K562 (cell line): ENCODE measurements at regions not wholly inside any gene's neighbourhood (a gene's known extent, or its start where the extent isn't known, plus 50 kb on each side); places are given as distances from the start of the nearest gene placed in this dataset.

Experiments
- ATAC-seq: fragments of 200-7000 bp; cut with Tn5 transposase; 3 replicates; pipeline ENCODE4 v1.9.1; 2020; ENCODE audit warnings: moderate library complexity
- BruUV-seq: library from RNA; stranded (reverse); fragments of 400-500 nt; replicated peaks from 2 replicates; lab custom pipeline; 2021; lab: Mats Ljungman, UMichigan
- CTCF ChIA-PET: fragments of 300-600 bp; formaldehyde crosslinking; extraction: SDS; loops from one replicate; lab custom pipeline; 2021; ENCODE audit warnings: low intra/inter-chr PET ratio; lab: Yijun Ruan, JAX
- POLR2A ChIA-PET: fragments of 300-600, 350-650 bp; sonication (Branson Sonifier 250); formaldehyde crosslinking; extraction: SDS; loops from one replicate; lab custom pipeline; 2021; ENCODE audit warnings: antibody characterized with exemption, inconsistent platforms; lab: Yijun Ruan, JAX
- DNase-seq, 4 experiments: peaks; one replicate each; pipeline versions ENCODE4 v3.0.0 to v3.0.0-alpha.2; 2011 to 2018; ENCODE audit warnings: low spot score in 3 of 4, mixed read lengths in 3 of 4; ENCODE audit errors: extremely low read depth in 1 of 4
- FAIRE-seq: peaks from 2 replicates; lab custom pipeline; 2011; peaks lifted over from hg19 to GRCh38; lab: Jason Lieb, UNC
- H2AFZ ChIP-seq: 2 replicates; pipeline ENCODE4 v1.6.0; 2011; ENCODE audit warnings: low read depth, low read length, control low read depth, inconsistent platforms
- H3K27ac ChIP-seq: fragments of 200-600 bp; 3 replicates; pipeline ENCODE4 v1.8.0; 2011; ENCODE audit warnings: low read depth, mild to moderate bottlenecking, control low read depth, inconsistent platforms, low read length, moderate library complexity, mixed read lengths; ENCODE audit errors: extremely low read depth
- H3K27me3 ChIP-seq, 2 experiments: fragments of 300-600 bp in 1 of 2; 2 replicates in 1 of 2; 3 replicates in 1 of 2; pipeline versions ENCODE4 v1.6.0 to v1.8.0; 2011; ENCODE audit warnings: inconsistent platforms in 2 of 2, low read length in 2 of 2, mild to moderate bottlenecking in 1 of 2, mixed read lengths in 1 of 2, moderate library complexity in 1 of 2; ENCODE audit not compliant: control insufficient read depth in 2 of 2, insufficient read depth in 2 of 2
- H3K36me3 ChIP-seq: fragments of 300-600 bp; 3 replicates; pipeline ENCODE4 v1.8.0; 2011; ENCODE audit warnings: mild to moderate bottlenecking, low read length, inconsistent platforms; ENCODE audit not compliant: control insufficient read depth, insufficient read depth
- H3K4me1 ChIP-seq, 2 experiments: fragments of 200-600 bp in 1 of 2; replicated peaks in 1 of 2; 2 replicates in 1 of 2; 3 replicates in 1 of 2; pipeline versions ENCODE4 v1.5.1 to v1.8.0; 2011; ENCODE audit warnings: inconsistent platforms in 2 of 2, low read length in 2 of 2, mild to moderate bottlenecking in 1 of 2, mixed read lengths in 1 of 2, moderate library complexity in 1 of 2; ENCODE audit not compliant: control insufficient read depth in 2 of 2, insufficient read depth in 2 of 2
- H3K4me2 ChIP-seq: 2 replicates; pipeline ENCODE4 v1.6.1; 2011; ENCODE audit warnings: low read length, control low read depth, inconsistent platforms, mixed read lengths; ENCODE audit not compliant: insufficient read depth
- H3K4me3 ChIP-seq: fragments of 200-600 bp; sonication (generic), shearing (Covaris generic); 2 replicates; pipeline ENCODE4 v1.5.1; 2016; ENCODE audit warnings: control low read depth, inconsistent platforms
- H3K79me2 ChIP-seq: fragments of 200-600 bp; 3 replicates; pipeline ENCODE4 v1.8.0; 2011; ENCODE audit warnings: low read length, inconsistent platforms; ENCODE audit not compliant: control insufficient read depth, insufficient read depth
- H3K9ac ChIP-seq, 2 experiments: 2 replicates each; pipeline versions ENCODE4 v1.6.0 to v1.6.1; 2011; ENCODE audit warnings: low read depth in 2 of 2, low read length in 2 of 2, control low read depth in 1 of 2, inconsistent platforms in 1 of 2, mild to moderate bottlenecking in 1 of 2, mixed read lengths in 1 of 2; ENCODE audit not compliant: insufficient read depth in 1 of 2
- H3K9me1 ChIP-seq: one replicate; pipeline ENCODE4 v1.6.0; 2011; ENCODE audit warnings: inconsistent platforms, mild to moderate bottlenecking, low read length, moderate library complexity; ENCODE audit not compliant: control insufficient read depth, insufficient read depth
- H3K9me3 ChIP-seq: replicated peaks from 2 replicates; pipeline ENCODE4 v1.5.1; 2011; ENCODE audit warnings: low read depth, low read length, inconsistent platforms; ENCODE audit not compliant: control insufficient read depth, insufficient read depth
- H4K20me1 ChIP-seq: replicated peaks from 2 replicates; pipeline ENCODE4 v1.6.1; 2011; ENCODE audit warnings: low read length, inconsistent platforms, mixed read lengths; ENCODE audit not compliant: control insufficient read depth, insufficient read depth
- HDGF ChIP-seq: fragments of 450-650 bp; IDR thresholded peaks from 2 replicates; pipeline ENCODE4 v1.6.1; 2016
- SMARCC2 ChIP-seq: fragments of 450-650 bp; IDR thresholded peaks from 2 replicates; pipeline ENCODE4 v1.6.1; 2017; ENCODE audit warnings: antibody characterized with exemption, moderate library complexity, mild to moderate bottlenecking, low read depth
- TAL1 ChIP-seq: fragments of 450-650 bp; IDR thresholded peaks from 2 replicates; pipeline ENCODE4 v1.6.1; 2016; ENCODE audit warnings: mild to moderate bottlenecking
- ZBTB17 ChIP-seq: fragments of 450-650 bp; formaldehyde crosslinking; IDR thresholded peaks from 2 replicates; pipeline ENCODE4 v1.4.0; 2020; ENCODE audit warnings: mild to moderate bottlenecking
- ZNF384 ChIP-seq: IDR thresholded peaks from 2 replicates; pipeline ENCODE4 v1.6.1; 2012; ENCODE audit warnings: low read depth, low read length, improper control_type of control experiment
- WGBS: fragments of 100-300 bp; shearing (Covaris generic); methylation state at CpG from one replicate; pipeline ENCODE4 v1.1.6; 2016; ENCODE audit warnings: low coverage, mixed read lengths; ENCODE audit not compliant: insufficient coverage; ENCODE audit errors: missing lambda C conversion rate; 5-methylcytosine and 5-hydroxymethylcytosine counted together
- in situ Hi-C: fragments of 300-500 bp; cut with MboI; formaldehyde crosslinking; loops from 4 replicates; pipeline ENCODE4 v1.15.0; 2018; ENCODE audit warnings: inconsistent platforms, mixed read lengths
- intact Hi-C: fragments of 100-400 bp; cut with micrococcal nuclease; formaldehyde crosslinking; loops from 2 replicates; pipeline ENCODE4 v1.14.2; 2022
- TF ChIP-seq, protein P1 (sequence below): sonication (generic); formaldehyde crosslinking; IDR thresholded peaks from 2 replicates; pipeline ENCODE4 v1.8.1; 2023; ENCODE audit warnings: missing genetic modification reagents, mild to moderate bottlenecking, borderline replicate concordance

DNA sequence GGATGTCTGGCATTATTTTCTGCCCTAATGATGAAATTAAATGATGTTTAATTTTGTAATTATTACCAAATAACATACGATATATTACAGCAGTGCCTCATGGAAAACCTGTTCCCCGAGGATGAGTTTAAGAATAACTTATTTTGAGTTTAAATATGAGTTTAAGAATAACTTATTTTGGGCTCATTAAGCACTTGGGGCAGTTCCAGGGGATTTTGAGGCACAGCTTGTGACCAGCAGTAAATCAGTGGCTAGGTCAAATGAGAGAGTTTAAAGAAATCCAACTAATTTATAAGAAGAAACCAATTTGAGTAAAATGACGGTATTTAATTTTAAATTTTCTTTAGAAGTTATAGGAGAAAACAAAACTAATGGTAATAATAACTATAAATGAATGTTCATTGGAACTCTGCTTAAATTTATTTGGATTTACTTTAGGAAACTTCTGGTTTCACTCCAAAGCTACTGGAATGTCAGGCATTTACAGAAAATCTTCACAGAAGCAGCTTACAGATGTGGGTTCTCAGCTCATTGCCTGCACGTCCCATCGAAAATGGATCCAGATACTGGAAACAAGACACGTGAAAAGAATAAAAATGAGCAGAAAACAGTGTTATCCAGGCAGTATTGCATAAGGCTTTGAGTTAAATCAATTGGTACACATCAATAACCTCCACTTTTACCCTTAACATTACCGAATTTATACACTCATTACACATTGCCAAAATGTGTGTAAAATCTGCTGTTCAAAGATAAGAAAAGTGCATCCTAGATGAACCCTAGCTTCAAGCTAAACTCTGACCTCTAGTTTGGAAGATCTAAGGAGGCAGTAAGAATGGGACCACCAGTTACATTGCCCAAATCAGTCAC, 784.5 kb upstream of the IGFBP3 start:
- no peak overlapping the region for H3K4me2 ChIP-seq
- H3K36me3 ChIP-seq: no peaks in the 10 kb centered on the region
- no peak overlapping the region for H2AFZ ChIP-seq
- BruUV-seq: no TSS peak
- DNase-seq: no peak
- POLR2A ChIA-PET: no interaction called here
- H3K79me2 ChIP-seq: no peaks in the 10 kb centered on the region
- TF ChIP-seq TAL1 (no peak), ZBTB17 (CRISPR knock-in tag) (no peak), SMARCC2 (no peak), ZNF384 (no peak), HDGF (no peak)
- TF ChIP-seq, protein P1, sequence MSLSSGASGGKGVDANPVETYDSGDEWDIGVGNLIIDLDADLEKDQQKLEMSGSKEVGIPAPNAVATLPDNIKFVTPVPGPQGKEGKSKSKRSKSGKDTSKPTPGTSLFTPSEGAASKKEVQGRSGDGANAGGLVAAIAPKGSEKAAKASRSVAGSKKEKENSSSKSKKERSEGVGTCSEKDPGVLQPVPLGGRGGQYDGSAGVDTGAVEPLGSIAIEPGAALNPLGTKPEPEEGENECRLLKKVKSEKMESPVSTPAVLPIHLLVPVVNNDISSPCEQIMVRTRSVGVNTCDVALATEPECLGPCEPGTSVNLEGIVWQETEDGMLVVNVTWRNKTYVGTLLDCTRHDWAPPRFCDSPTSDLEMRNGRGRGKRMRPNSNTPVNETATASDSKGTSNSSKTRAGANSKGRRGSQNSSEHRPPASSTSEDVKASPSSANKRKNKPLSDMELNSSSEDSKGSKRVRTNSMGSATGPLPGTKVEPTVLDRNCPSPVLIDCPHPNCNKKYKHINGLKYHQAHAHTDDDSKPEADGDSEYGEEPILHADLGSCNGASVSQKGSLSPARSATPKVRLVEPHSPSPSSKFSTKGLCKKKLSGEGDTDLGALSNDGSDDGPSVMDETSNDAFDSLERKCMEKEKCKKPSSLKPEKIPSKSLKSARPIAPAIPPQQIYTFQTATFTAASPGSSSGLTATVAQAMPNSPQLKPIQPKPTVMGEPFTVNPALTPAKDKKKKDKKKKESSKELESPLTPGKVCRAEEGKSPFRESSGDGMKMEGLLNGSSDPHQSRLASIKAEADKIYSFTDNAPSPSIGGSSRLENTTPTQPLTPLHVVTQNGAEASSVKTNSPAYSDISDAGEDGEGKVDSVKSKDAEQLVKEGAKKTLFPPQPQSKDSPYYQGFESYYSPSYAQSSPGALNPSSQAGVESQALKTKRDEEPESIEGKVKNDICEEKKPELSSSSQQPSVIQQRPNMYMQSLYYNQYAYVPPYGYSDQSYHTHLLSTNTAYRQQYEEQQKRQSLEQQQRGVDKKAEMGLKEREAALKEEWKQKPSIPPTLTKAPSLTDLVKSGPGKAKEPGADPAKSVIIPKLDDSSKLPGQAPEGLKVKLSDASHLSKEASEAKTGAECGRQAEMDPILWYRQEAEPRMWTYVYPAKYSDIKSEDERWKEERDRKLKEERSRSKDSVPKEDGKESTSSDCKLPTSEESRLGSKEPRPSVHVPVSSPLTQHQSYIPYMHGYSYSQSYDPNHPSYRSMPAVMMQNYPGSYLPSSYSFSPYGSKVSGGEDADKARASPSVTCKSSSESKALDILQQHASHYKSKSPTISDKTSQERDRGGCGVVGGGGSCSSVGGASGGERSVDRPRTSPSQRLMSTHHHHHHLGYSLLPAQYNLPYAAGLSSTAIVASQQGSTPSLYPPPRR (CRISPR knock-in tag): no peak
- TF ChIP-seq, all 486 proteins: peak for 0
- in situ Hi-C loops (no loop called here), intact Hi-C loops (no loop called here)
- 0% methylated on average over 7 of the region's 7 CpGs for WGBS
- Histone ChIP-seq H3K9me1 (no peaks in the 10 kb centered on the region), H3K4me3 (no peak overlapping the region), H3K9me3 (no peaks in the 10 kb centered on the region), H4K20me1 (no peaks in the 10 kb centered on the region), H3K27me3 (no peaks in the 10 kb centered on the region), H3K9ac (no peak overlapping the region), H3K27ac (no peak overlapping the region), H3K4me1 (no peaks in the 10 kb centered on the region)
- ATAC-seq: no peak
- CTCF ChIA-PET: no interaction called here
- FAIRE-seq: no peak
